ENCODE measurements at regions not wholly inside any gene's neighbourhood (a gene's known extent, or its start where the extent isn't known, plus 50 kb on each side); places are given as distances from the start of the nearest gene placed in this dataset.

GRCh38 chr2:153568105-153568504 is 89.5 kb upstream of the RPRM start (continued):
- TF ChIP-seq, protein P1, sequence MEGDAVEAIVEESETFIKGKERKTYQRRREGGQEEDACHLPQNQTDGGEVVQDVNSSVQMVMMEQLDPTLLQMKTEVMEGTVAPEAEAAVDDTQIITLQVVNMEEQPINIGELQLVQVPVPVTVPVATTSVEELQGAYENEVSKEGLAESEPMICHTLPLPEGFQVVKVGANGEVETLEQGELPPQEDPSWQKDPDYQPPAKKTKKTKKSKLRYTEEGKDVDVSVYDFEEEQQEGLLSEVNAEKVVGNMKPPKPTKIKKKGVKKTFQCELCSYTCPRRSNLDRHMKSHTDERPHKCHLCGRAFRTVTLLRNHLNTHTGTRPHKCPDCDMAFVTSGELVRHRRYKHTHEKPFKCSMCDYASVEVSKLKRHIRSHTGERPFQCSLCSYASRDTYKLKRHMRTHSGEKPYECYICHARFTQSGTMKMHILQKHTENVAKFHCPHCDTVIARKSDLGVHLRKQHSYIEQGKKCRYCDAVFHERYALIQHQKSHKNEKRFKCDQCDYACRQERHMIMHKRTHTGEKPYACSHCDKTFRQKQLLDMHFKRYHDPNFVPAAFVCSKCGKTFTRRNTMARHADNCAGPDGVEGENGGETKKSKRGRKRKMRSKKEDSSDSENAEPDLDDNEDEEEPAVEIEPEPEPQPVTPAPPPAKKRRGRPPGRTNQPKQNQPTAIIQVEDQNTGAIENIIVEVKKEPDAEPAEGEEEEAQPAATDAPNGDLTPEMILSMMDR (IDR thresholded peaks at IDR 0.05; ENCODE audit: control extremely low read depth in 1 of 3, insufficient read depth in 1 of 3, low read depth in 1 of 3, low read length in 3 of 3) = no peak
- TF ChIP-seq, protein P2, sequence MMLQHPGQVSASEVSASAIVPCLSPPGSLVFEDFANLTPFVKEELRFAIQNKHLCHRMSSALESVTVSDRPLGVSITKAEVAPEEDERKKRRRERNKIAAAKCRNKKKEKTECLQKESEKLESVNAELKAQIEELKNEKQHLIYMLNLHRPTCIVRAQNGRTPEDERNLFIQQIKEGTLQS (IDR thresholded peaks at IDR 0.05; ENCODE audit: insufficient read depth, low read depth, low read length) = no peak
- no peak for TF ChIP-seq HDAC2 (IDR thresholded peaks at IDR 0.05; ENCODE audit: borderline replicate concordance in 1 of 2, low read depth in 2 of 2, low read length in 2 of 2)
- no peak for TF ChIP-seq JUN (IDR thresholded peaks at IDR 0.05; ENCODE audit: low read depth, low read length)
- TF ChIP-seq MAX (IDR thresholded peaks at IDR 0.05) = no peak
- TF ChIP-seq CHD2 (IDR thresholded peaks at IDR 0.05; ENCODE audit: low read length) = no peak
- TF ChIP-seq TCF12 (IDR thresholded peaks at IDR 0.05; ENCODE audit: low read depth, low read length) = no peak
